ENCODE measurements at regions not wholly inside any gene's neighbourhood (a gene's known extent, or its start where the extent isn't known, plus 50 kb on each side); places are given as distances from the start of the nearest gene placed in this dataset.

- no peak for DNase-seq (ENCODE audit: low read depth in 4 of 4, low spot score in 3 of 4)
Observed at GRCh38 chr15:94177112-94177511, 54.2 kb upstream of the MCTP2 start.

- no peak for DNase-seq (ENCODE audit: low read depth in 4 of 4, low spot score in 3 of 4)
Observed at GRCh38 chr15:94175420-94175819, 55.9 kb upstream of the MCTP2 start.

GRCh38 chr15:94174399-94174802, 57.0 kb upstream of the MCTP2 start:
- no peak for DNase-seq (ENCODE audit: low read depth in 4 of 4, low spot score in 3 of 4)

GRCh38 chr15:94168250-94168649, 63.1 kb upstream of the MCTP2 start:
- no peak for DNase-seq (ENCODE audit: low read depth in 4 of 4, low spot score in 3 of 4)

DNA sequence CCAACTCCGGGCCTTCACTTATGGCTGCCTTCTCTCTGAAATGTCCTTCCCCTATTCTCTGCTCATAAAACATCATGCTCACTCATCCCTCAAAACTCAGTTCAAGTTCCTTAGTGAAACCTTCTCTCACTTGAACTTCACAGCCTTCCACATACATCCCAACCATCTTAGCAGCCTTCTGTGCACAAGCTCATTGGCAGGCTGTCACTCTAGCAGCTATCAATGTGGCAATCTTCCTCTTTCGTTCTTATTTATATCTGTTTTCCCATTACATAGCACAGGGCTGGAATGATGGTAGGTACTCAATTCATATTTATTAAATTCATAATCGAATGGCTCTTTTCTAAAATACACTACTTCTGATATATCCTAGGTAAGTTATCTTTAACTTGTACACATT, 66.4 kb upstream of the MCTP2 start:
- DNase-seq (ENCODE audit: low read depth in 4 of 4, low spot score in 3 of 4): no peak

DNA sequence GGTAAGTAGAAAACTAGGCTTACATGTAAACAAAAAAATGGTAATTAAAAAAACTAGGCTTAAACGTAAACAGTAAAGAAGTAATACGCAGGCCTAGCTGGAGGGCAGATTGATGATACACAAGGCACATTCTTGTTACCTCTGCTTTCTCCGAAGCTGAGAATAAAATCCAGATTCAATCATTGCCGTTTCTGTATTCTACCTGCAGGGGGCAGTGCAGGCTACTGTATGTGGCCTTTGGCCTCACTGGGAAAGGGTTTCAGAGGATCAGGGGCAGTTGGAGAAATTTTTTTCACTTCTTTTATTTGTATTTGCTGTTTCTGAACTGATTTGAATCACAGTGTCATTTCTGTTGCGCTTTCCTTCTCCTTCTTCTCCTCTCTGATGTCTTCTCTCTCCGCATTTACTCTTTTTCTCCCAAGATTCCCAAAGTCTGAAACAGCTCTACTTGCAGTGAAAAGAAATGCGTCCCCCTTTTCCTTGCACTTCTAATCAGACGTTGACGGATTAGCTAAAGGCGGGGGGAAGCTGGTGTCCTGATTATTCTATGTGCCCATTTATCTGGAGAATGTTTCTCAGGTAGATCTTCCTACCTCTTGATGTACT, 67.1 kb upstream of the MCTP2 start:
- DNase-seq (ENCODE audit: low read depth in 4 of 4, low spot score in 3 of 4): peak; percentile 50 to 59 (median 54)

DNA sequence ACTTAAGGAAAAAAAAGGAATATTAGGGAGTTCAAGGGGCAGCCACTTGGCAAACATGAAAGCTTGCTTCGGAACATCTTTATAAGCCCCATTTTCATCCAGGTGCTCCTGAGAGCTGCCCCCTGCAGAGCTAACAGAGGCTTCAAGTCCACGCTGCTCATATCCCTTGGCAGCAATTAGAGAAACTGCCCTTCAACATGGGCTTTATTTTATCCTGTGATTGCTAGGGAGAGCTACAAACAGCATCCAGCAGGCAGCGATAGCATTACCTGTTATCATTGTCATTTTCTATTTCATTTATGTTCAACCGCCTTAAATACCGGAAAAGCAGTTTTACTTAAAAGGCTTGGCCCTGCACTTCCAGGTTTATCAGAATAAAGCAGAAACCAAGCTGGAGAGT, 68.4 kb upstream of the MCTP2 start:
- DNase-seq (ENCODE audit: low read depth in 4 of 4, low spot score in 3 of 4): no peak

- no peak for DNase-seq (ENCODE audit: low read depth in 4 of 4, low spot score in 3 of 4)
Observed at GRCh38 chr15:94154255-94154654, 77.1 kb upstream of the MCTP2 start.

DNA sequence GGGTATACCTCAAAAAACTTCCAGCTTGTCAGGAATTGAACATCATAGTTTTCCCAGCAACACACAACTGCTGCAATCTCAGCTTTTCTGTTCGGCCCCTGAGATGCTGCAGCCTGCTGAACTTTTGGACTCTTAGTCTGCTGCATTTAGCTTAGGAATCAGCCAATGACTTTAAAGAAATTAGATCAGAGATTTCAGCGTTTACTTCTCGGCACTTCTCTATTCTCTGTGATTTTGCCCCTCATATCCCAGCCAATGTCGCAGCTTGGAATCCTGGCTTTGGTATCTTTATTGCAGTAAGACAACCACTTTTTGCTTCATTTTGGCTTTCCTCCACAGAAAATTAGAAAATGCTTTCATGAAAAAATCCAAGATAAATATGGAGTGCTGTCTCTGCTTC, 86.3 kb upstream of the MCTP2 start:
- DNase-seq (ENCODE audit: low read depth in 4 of 4, low spot score in 3 of 4): peak in 1 of 4 donors; percentile 7

DNA sequence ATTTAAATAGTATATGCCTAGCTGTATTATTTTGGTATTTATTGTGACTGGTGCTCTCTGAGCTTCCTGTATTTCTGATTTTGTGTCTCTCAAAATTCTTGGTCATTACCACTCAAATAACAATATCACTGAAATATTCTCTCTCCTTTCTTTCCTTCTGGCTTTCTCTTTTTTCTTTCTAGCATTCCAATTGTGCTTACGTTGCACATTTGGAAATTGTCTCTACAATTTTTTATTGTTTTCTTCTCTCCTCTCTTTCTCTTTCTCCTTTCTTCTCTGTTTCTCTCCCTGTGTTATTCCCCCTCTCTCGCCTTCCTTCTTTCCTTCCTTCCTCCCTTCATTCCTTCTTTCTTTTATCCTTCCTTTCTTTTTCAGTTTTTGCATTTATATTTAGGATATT, 89.6 kb upstream of the MCTP2 start:
- no peak for DNase-seq (ENCODE audit: low read depth in 4 of 4, low spot score in 3 of 4)

DNA sequence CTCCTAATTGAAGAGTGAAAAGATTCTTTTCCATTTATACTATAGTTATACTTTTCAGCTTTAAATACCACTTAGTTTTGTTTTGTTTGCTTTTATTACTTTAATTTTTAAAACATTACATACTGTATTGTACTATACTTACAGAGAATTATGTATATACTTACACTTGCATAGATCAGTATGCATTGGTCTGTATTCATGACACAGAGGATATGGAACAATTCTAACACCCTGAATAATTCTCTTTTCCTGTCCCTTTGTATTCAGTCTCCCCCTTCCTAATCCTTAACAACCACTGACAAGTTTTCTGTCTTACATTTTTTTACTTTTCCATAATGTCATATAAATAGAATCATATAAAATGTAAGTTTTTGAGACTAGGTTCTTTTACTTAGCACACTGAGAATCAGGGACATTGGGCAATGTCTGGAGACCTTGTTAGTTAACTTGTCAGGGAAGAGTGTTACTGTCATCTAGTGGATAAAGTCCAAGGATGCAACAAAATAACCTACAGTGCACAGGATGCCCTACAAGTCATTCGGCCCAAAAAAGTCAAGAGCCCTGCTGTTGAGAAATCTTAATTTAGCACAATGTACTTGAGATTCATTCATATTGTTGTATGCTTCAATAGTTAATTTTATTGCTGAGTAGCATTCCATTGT, 95.7 kb upstream of the MCTP2 start:
- DNase-seq (ENCODE audit: low read depth in 4 of 4, low spot score in 3 of 4): no peak

- no peak for DNase-seq (ENCODE audit: low read depth in 4 of 4, low spot score in 3 of 4)
Observed at GRCh38 chr15:94131875-94132274, 99.5 kb upstream of the MCTP2 start.

DNA sequence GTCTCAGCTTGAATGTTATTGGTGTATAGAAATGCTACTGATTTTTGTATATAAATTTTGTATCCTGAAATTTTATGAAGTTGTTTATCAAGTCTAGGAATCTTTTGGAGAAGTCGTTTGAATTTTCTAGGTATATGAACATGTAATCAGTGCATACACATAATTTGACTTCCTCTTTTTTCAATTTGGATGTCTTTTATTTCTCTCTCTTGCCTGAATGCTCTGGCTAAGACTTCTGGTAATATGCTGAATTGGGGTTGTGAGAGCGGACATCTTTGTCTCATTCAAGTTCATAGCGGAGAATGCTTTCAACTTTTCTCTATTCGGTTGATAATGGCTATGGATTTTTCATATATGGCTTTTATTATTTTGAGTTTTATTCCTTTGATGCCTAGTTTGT, 100.9 kb upstream of the MCTP2 start:
- no peak for DNase-seq (ENCODE audit: low read depth in 4 of 4, low spot score in 3 of 4)

- no peak for DNase-seq (ENCODE audit: low read depth in 4 of 4, low spot score in 3 of 4)
Observed at GRCh38 chr15:94127006-94127405, 104.4 kb upstream of the MCTP2 start.

DNA sequence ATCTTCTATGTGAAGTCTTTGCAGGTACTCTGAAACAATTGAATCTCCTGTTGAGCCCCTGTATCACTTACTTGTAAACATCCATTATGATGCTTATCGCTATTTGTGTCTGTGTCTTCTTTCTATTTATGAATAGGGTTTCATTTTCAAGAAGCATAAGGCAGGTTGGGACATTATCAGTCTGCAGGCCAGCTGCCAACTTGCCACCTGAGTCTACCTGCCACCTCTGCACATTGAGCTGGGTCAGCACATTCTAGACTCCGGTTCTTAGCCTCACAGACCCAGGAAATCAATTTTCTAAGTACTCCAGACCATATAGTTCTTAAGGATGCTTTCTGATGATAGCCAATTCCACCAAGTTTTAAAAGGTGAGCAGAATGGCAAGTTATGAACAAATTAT, 105.7 kb upstream of the MCTP2 start:
- DNase-seq (ENCODE audit: low read depth in 4 of 4, low spot score in 3 of 4): no peak

- DNase-seq (ENCODE audit: low read depth in 4 of 4, low spot score in 3 of 4): no peak
Observed at GRCh38 chr15:94125156-94125555, 106.2 kb upstream of the MCTP2 start.

DNA sequence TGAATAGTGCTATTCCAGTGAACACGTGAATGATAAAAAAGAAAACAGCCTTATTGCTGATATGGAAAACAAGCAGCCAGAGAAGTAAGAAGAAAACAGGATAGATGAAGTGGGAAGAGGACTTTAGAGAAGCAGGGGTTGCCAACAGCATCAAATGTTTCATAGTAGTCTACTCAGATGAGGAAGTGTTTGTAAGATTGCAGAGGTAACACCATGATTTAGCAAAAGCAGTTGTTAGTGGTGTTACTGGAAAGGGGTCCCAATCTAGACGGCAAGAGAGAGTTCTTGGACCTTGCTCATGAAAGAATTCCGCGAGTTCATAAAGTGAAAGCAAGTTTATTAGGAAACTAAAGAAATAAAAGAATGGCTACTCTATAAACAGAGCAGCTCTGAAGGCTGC, 108.8 kb upstream of the MCTP2 start:
- DNase-seq (ENCODE audit: low read depth in 4 of 4, low spot score in 3 of 4): no peak

- DNase-seq (ENCODE audit: low read depth in 4 of 4, low spot score in 3 of 4): peak; percentile 73 to 80 (median 76)
Observed at GRCh38 chr15:94119923-94120775, 111.2 kb upstream of the MCTP2 start.

GRCh38 chr15:94119298-94119811, 112.0 kb upstream of the MCTP2 start:
- peak in 1 of 4 donors; percentile 5 for DNase-seq (ENCODE audit: low read depth in 4 of 4, low spot score in 3 of 4)

DNA sequence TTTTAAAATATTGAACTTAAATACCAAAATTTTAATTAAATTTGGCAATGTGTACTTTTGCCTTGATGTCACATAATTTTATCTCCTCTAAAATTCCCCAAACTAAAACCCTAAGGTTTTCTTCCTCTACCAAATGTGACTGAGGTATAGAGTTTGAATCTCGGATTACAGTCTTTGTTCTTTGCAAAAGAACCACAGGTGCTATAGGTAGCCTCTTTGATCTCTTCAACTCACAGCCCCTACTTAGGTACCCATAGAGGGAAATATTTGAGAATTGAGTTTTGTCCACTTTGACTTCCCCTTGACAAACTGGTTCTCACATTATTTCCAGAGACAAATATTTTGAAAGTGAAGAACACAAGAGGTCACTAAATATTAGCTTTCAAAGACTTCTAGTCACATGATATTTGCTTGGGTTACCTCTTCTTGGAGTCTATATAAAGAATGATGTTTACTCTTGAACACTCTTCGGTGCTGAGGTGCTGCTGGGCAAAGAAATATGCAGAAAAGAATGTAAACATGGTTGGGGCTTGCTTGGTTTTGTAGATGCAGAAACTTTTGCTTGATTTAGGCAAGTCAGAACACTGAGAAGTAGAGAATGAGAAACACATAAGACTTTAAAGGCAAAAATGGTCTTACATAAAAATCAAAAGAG, 120.8 kb upstream of the MCTP2 start:
- no peak for DNase-seq (ENCODE audit: low read depth in 4 of 4, low spot score in 3 of 4)

GRCh38 chr15:94107652-94108051, 123.7 kb upstream of the MCTP2 start:
- DNase-seq (ENCODE audit: low read depth in 4 of 4, low spot score in 3 of 4): no peak
